Esophagus muscularis mucosa (tissue), 4 donors: ENCODE measurements at regions not wholly inside any gene's neighbourhood (a gene's known extent, or its start where the extent isn't known, plus 50 kb on each side); places are given as distances from the start of the nearest gene placed in this dataset.

Experiments
- CTCF ChIP-seq, 3 experiments: fragments of 200-600 bp in 2 of 3; fragments of 450-650 bp in 1 of 3; sonication (generic) in 2 of 3; IDR thresholded peaks; one replicate each; pipeline ENCODE4 v1.5.1; 2017 to 2019; ENCODE audit warnings: antibody characterized with exemption in 3 of 3, mild to moderate bottlenecking in 2 of 3, moderate library complexity in 1 of 3
- EP300 ChIP-seq: sonication (generic); formaldehyde crosslinking; IDR thresholded peaks from one replicate; pipeline ENCODE4 v1.6.1; 2017; ENCODE audit warnings: antibody characterized with exemption
- POLR2A ChIP-seq: fragments of 450-650 bp; IDR thresholded peaks from one replicate; pipeline ENCODE4 v1.6.1; 2017; ENCODE audit warnings: antibody characterized with exemption, moderate library complexity, mild to moderate bottlenecking, low read depth
- POLR2AphosphoS5 ChIP-seq, 2 donors: sonication (generic); formaldehyde crosslinking; IDR thresholded peaks; one replicate each; pipeline ENCODE4 v1.6.1; 2017; ENCODE audit warnings: antibody characterized with exemption in 2 of 2

- TF ChIP-seq CTCF (IDR thresholded peaks at IDR 0.05), result no peak
- TF ChIP-seq POLR2A, result no peak
- no peak for TF ChIP-seq EP300
- no peak for TF ChIP-seq POLR2AphosphoS5 (IDR thresholded peaks at IDR 0.05)
These were observed 642.1 kb downstream of the KCTD16 start for GRCh38 chr5:144812763-144813162.
